ENCODE measurements at regions not wholly inside any gene's neighbourhood (a gene's known extent, or its start where the extent isn't known, plus 50 kb on each side); places are given as distances from the start of the nearest gene placed in this dataset.
"Not testable (repeated sequence)": the region's sequence is repeated elsewhere in the genome, so short reads cannot be mapped to it uniquely, and the experiment has no call there.

GRCh38 chr4:189664693-189665250 lies 275.9 kb upstream of the FRG1 start:
- Histone ChIP-seq H3K4me1 (ENCODE audit: control insufficient read depth in 1 of 2, insufficient read depth in 2 of 2, low read length in 2 of 2) (no peaks in the 10 kb centered on the region), H2AFZ (ENCODE audit: low read depth, low read length, poor library complexity, severe bottlenecking) (no peak overlapping the region), H3K4me3 (replicated peaks in 1 of 2; ENCODE audit: low read depth in 1 of 2, low read length in 2 of 2) (no peak overlapping the region), H3K9me2 (ENCODE audit: insufficient read depth) (no peaks in the 10 kb centered on the region), H3K4me2 (ENCODE audit: low read length) (no peak overlapping the region), H3K27me3 (ENCODE audit: insufficient read depth, low read length) (0 out of 2 replicates have a peak, but pooled peaks cover 4% of the 10 kb centered on the region), H3K9me3 (ENCODE audit: control insufficient read depth in 1 of 2, insufficient read depth in 1 of 2, low read depth in 1 of 2, low read length in 2 of 2) (no peaks in the 10 kb centered on the region), H3K9ac (ENCODE audit: low read length) (no peak overlapping the region), H3K36me3 (ENCODE audit: control insufficient read depth in 1 of 2, insufficient read depth in 2 of 2, low read length in 2 of 2) (no peaks in the 10 kb centered on the region), H3K27ac (ENCODE audit: low read depth, low read length) (no peak overlapping the region), H3K79me2 (ENCODE audit: insufficient read depth, low read length) (no peaks in the 10 kb centered on the region), H4K20me1 (ENCODE audit: insufficient read depth) (no peaks in the 10 kb centered on the region)
- no peak for DNase-seq (ENCODE audit: low read depth, low spot score)
- intact Hi-C loops (cut with micrococcal nuclease) = no loop called here
- ChIA-PET POLR2A (no interaction called here), RAD21 (ENCODE audit: low non-redundant PET in 1 of 2, low total read pairs in 2 of 2, uncharacterized antibody in 2 of 2, unreplicated experiment in 2 of 2) (no interaction called here), CTCF (no interaction called here)
- ATAC-seq = no peak
- TF ChIP-seq SP1 (IDR thresholded peaks at IDR 0.05; ENCODE audit: low read depth) = no peak
- TF ChIP-seq CTCF (IDR thresholded peaks at IDR 0.05 in 2 of 3, conservative IDR thresholded peaks at IDR 0.05 in 1 of 3; ENCODE audit: borderline replicate concordance in 1 of 3, insufficient read depth in 1 of 3, low read depth in 2 of 3, low read length in 2 of 3) = no peak
- no peak for TF ChIP-seq EZH2phosphoT487 (IDR thresholded peaks at IDR 0.05; ENCODE audit: borderline replicate concordance)
- no peak for TF ChIP-seq RAD21 (IDR thresholded peaks at IDR 0.05; ENCODE audit: low read depth)
- no peak for TF ChIP-seq ZFX (IDR thresholded peaks at IDR 0.05)
- no peak for TF ChIP-seq YY1 (IDR thresholded peaks at IDR 0.05; ENCODE audit: extremely low read depth, insufficient replicate concordance, low read depth, low read length)
- BruUV-seq (replicated peaks) = no TSS peak

- H3K27me3 ChIP-seq (ENCODE audit: insufficient read depth, low read length); RAD21 ChIA-PET (ENCODE audit: low non-redundant PET in 1 of 2, low total read pairs in 2 of 2, uncharacterized antibody in 2 of 2, unreplicated experiment in 2 of 2); intact Hi-C loops (cut with micrococcal nuclease); ATAC-seq; POLR2A ChIA-PET; H2AFZ ChIP-seq (ENCODE audit: low read depth, low read length, poor library complexity, severe bottlenecking); H3K4me2 ChIP-seq (ENCODE audit: low read length); BruUV-seq (replicated peaks); H4K20me1 ChIP-seq (ENCODE audit: insufficient read depth); H3K36me3 ChIP-seq (ENCODE audit: control insufficient read depth in 1 of 2, insufficient read depth in 2 of 2, low read length in 2 of 2); H3K4me1 ChIP-seq (ENCODE audit: control insufficient read depth in 1 of 2, insufficient read depth in 2 of 2, low read length in 2 of 2); H3K79me2 ChIP-seq (ENCODE audit: insufficient read depth, low read length); H3K9ac ChIP-seq (ENCODE audit: low read length); CTCF ChIA-PET; H3K9me3 ChIP-seq (ENCODE audit: control insufficient read depth in 1 of 2, insufficient read depth in 1 of 2, low read depth in 1 of 2, low read length in 2 of 2); H3K27ac ChIP-seq (ENCODE audit: low read depth, low read length); H3K4me3 ChIP-seq (replicated peaks in 1 of 2; ENCODE audit: low read depth in 1 of 2, low read length in 2 of 2); DNase-seq (ENCODE audit: low read depth, low spot score); H3K9me2 ChIP-seq (ENCODE audit: insufficient read depth): not testable (repeated sequence)
These were observed 274.9 kb upstream of the FRG1 start for GRCh38 chr4:189665712-189666305.

GRCh38 chr4:189667386-189667785 lies 273.3 kb upstream of the FRG1 start:
- H3K4me2 ChIP-seq (ENCODE audit: low read length); intact Hi-C loops (cut with micrococcal nuclease): not testable (repeated sequence)

More at GRCh38 chr4:189667386-189667785, 273.3 kb upstream of the FRG1 start:
- H3K27me3 ChIP-seq (ENCODE audit: insufficient read depth, low read length); H3K9me2 ChIP-seq (ENCODE audit: insufficient read depth); H3K4me3 ChIP-seq (replicated peaks in 1 of 2; ENCODE audit: low read depth in 1 of 2, low read length in 2 of 2); POLR2A ChIA-PET; H4K20me1 ChIP-seq (ENCODE audit: insufficient read depth); H2AFZ ChIP-seq (ENCODE audit: low read depth, low read length, poor library complexity, severe bottlenecking); ATAC-seq; RAD21 ChIA-PET (ENCODE audit: low non-redundant PET in 1 of 2, low total read pairs in 2 of 2, uncharacterized antibody in 2 of 2, unreplicated experiment in 2 of 2); CTCF ChIA-PET; H3K79me2 ChIP-seq (ENCODE audit: insufficient read depth, low read length); H3K9me3 ChIP-seq (ENCODE audit: control insufficient read depth in 1 of 2, insufficient read depth in 1 of 2, low read depth in 1 of 2, low read length in 2 of 2); BruUV-seq (replicated peaks); H3K36me3 ChIP-seq (ENCODE audit: control insufficient read depth in 1 of 2, insufficient read depth in 2 of 2, low read length in 2 of 2); H3K9ac ChIP-seq (ENCODE audit: low read length); DNase-seq (ENCODE audit: low read depth, low spot score); H3K4me1 ChIP-seq (ENCODE audit: control insufficient read depth in 1 of 2, insufficient read depth in 2 of 2, low read length in 2 of 2); H3K27ac ChIP-seq (ENCODE audit: low read depth, low read length): not testable (repeated sequence)
